HCT116 (cell line): ENCODE measurements at regions not wholly inside any gene's neighbourhood (a gene's known extent, or its start where the extent isn't known, plus 50 kb on each side); places are given as distances from the start of the nearest gene placed in this dataset.

Experiments used
- ATAC-seq: fragments of 200-7000 bp; cut with Tn5 transposase; 2 replicates; pipeline ENCODE4 v1.9.1; 2020; ENCODE audit warnings: mild to moderate bottlenecking, moderate library complexity
- BruUV-seq: library from RNA; stranded (reverse); fragments of 400-500 nt; replicated peaks from 2 replicates; lab custom pipeline; 2021; lab: Mats Ljungman, UMichigan
- CTCF ChIA-PET: fragments of 300-600 bp; sonication (Branson Sonifier 250); formaldehyde crosslinking; loops from one replicate; lab custom pipeline; 2021; ENCODE audit warnings: antibody characterized with exemption; lab: Charles Lee
- POLR2A ChIA-PET: fragments of 300-600, 350-600 bp; sonication (Branson Sonifier 250); formaldehyde crosslinking; loops from one replicate; lab custom pipeline; 2021; ENCODE audit warnings: antibody characterized with exemption; lab: Charles Lee
- RAD21 ChIA-PET, 2 experiments: fragments of 300-600 bp; sonication (Branson Sonifier 250); formaldehyde crosslinking; loops; one replicate each; lab custom pipeline; 2023; ENCODE audit warnings: low total read pairs in 2 of 2; ENCODE audit not compliant: uncharacterized antibody in 2 of 2, unreplicated experiment in 2 of 2, low non-redundant PET in 1 of 2; lab: Charles Lee
- DNase-seq: peaks from one replicate; pipeline ENCODE4 v3.0.0-alpha.2; 2010; ENCODE audit warnings: low read depth, low spot score
- H2AFZ ChIP-seq: fragments of 200-600 bp; shearing (Covaris generic), sonication (generic); 2 replicates; pipeline ENCODE4 v1.6.1; 2017; ENCODE audit warnings: low read depth, mixed run types, mixed read lengths, antibody characterized with exemption, low read length; ENCODE audit not compliant: poor library complexity, severe bottlenecking
- H3K27ac ChIP-seq: 2 replicates; pipeline ENCODE4 v1.5.1; 2012; ENCODE audit warnings: low read depth, low read length
- H3K27me3 ChIP-seq: fragments of 200-600 bp; sonication (generic); 2 replicates; pipeline ENCODE4 v1.6.1; 2016; ENCODE audit warnings: mixed run types, low read length, mixed read lengths; ENCODE audit not compliant: insufficient read depth
- H3K36me3 ChIP-seq, 2 experiments: fragments of 200-500 bp in 1 of 2; fragments of 200-600 bp in 1 of 2; sonication (Bioruptor generic) in 1 of 2; sonication (generic) in 1 of 2; 2 replicates each; pipeline versions ENCODE4 v1.5.1 to v1.6.1; 2014 to 2016; ENCODE audit warnings: low read length in 2 of 2, inconsistent platforms in 1 of 2, mixed read lengths in 1 of 2, mixed run types in 1 of 2; ENCODE audit not compliant: insufficient read depth in 2 of 2, control insufficient read depth in 1 of 2
- H3K4me1 ChIP-seq, 2 experiments: fragments of 200-600 bp in 1 of 2; sonication (generic) in 1 of 2; 2 replicates each; pipeline versions ENCODE4 v1.5.1 to v1.6.1; 2012 to 2017; ENCODE audit warnings: low read length in 2 of 2, inconsistent platforms in 1 of 2, mild to moderate bottlenecking in 1 of 2, mixed read lengths in 1 of 2, mixed run types in 1 of 2, moderate library complexity in 1 of 2; ENCODE audit not compliant: insufficient read depth in 2 of 2, control insufficient read depth in 1 of 2
- H3K4me2 ChIP-seq: fragments of 200-600 bp; sonication (generic); 2 replicates; pipeline ENCODE4 v1.6.1; 2017; ENCODE audit warnings: mixed run types, low read length, mixed read lengths
- H3K4me3 ChIP-seq, 2 experiments: fragments of 200-600 bp in 1 of 2; sonication (generic) in 1 of 2; replicated peaks in 1 of 2; 2 replicates each; pipeline ENCODE4 v1.5.1; 2011 to 2016; ENCODE audit warnings: low read length in 2 of 2, control low read depth in 1 of 2, low read depth in 1 of 2, mild to moderate bottlenecking in 1 of 2, mixed read lengths in 1 of 2, mixed run types in 1 of 2
- H3K79me2 ChIP-seq: fragments of 200-600 bp; sonication (generic); 2 replicates; pipeline ENCODE4 v1.6.1; 2017; ENCODE audit warnings: mild to moderate bottlenecking, mixed run types, low read length, moderate library complexity, mixed read lengths; ENCODE audit not compliant: insufficient read depth
- H3K9ac ChIP-seq: fragments of 200-600 bp; sonication (generic); 2 replicates; pipeline ENCODE4 v1.6.1; 2016; ENCODE audit warnings: low read length, mixed read lengths
- H3K9me2 ChIP-seq: fragments of 200-600 bp; sonication (generic), shearing (Covaris generic); 2 replicates; pipeline ENCODE4 v1.6.1; 2017; ENCODE audit warnings: mixed run types, mild to moderate bottlenecking, moderate library complexity; ENCODE audit not compliant: insufficient read depth
- H3K9me3 ChIP-seq, 2 experiments: fragments of 200-500 bp in 1 of 2; fragments of 200-600 bp in 1 of 2; sonication (Bioruptor generic) in 1 of 2; sonication (generic) in 1 of 2; 2 replicates each; pipeline ENCODE4 v1.6.1; 2014 to 2017; ENCODE audit warnings: low read length in 2 of 2, mixed read lengths in 2 of 2, inconsistent platforms in 1 of 2, low read depth in 1 of 2, mild to moderate bottlenecking in 1 of 2, mixed run types in 1 of 2, moderate library complexity in 1 of 2; ENCODE audit not compliant: control insufficient read depth in 1 of 2, insufficient read depth in 1 of 2
- H4K20me1 ChIP-seq: fragments of 200-600 bp; sonication (generic), shearing (Covaris generic); 2 replicates; pipeline ENCODE4 v1.6.1; 2017; ENCODE audit warnings: mixed run types, mild to moderate bottlenecking, moderate library complexity; ENCODE audit not compliant: insufficient read depth
- RAD21 ChIP-seq: IDR thresholded peaks from 2 replicates; pipeline ENCODE4 v1.6.1; 2012; ENCODE audit warnings: low read depth, mild to moderate bottlenecking
- SRF ChIP-seq: IDR thresholded peaks from 2 replicates; pipeline ENCODE4 v1.6.1; 2012; ENCODE audit warnings: low read depth
- YY1 ChIP-seq: IDR thresholded peaks from 2 replicates; pipeline ENCODE4 v1.6.1; 2011; ENCODE audit warnings: low read length, low read depth, moderate library complexity, mild to moderate bottlenecking; ENCODE audit not compliant: insufficient replicate concordance; ENCODE audit errors: extremely low read depth
- intact Hi-C: fragments of 100-400 bp; cut with micrococcal nuclease; formaldehyde crosslinking; loops from 2 replicates; pipeline ENCODE4 v1.10.0; 2022

GRCh38 chr3:70127192-70127591 is 127.7 kb downstream of the SAMMSON start (continued):
- TF ChIP-seq YY1 = no peak

GRCh38 chr3:70137366-70137765 is 137.8 kb downstream of the SAMMSON start:
- RAD21 ChIA-PET = no interaction called here
- Histone ChIP-seq H3K27ac (no peak overlapping the region), H3K4me2 (no peak overlapping the region), H4K20me1 (no peaks in the 10 kb centered on the region), H3K36me3 (no peaks in the 10 kb centered on the region; a peak in 1 of 4 replicates), H3K79me2 (no peaks in the 10 kb centered on the region), H3K4me1 (no peaks in the 10 kb centered on the region), H2AFZ (no peak overlapping the region), H3K9me3 (peaks cover 0 to 7% of the 10 kb centered on the region in 2 experiments; a peak in 2 of 4 replicates), H3K9ac (no peak overlapping the region), H3K9me2 (no peaks in the 10 kb centered on the region), H3K27me3 (no peaks in the 10 kb centered on the region), H3K4me3 (no peak overlapping the region)
- TF ChIP-seq RAD21 = no peak
- ATAC-seq (no peak), DNase-seq (no peak)
- CTCF ChIA-PET = no interaction called here
- POLR2A ChIA-PET = no interaction called here
- intact Hi-C loops = no loop called here
- no TSS peak for BruUV-seq

- no TSS peak for BruUV-seq
- Histone ChIP-seq H4K20me1 (no peaks in the 10 kb centered on the region), H2AFZ (no peak overlapping the region), H3K79me2 (no peaks in the 10 kb centered on the region), H3K27ac (no peak overlapping the region), H3K9me3 (peaks cover 0 to 7% of the 10 kb centered on the region in 2 experiments; a peak in 2 of 4 replicates), H3K4me1 (no peaks in the 10 kb centered on the region), H3K36me3 (no peaks in the 10 kb centered on the region; a peak in 1 of 4 replicates), H3K9me2 (no peaks in the 10 kb centered on the region), H3K4me3 (no peak overlapping the region), H3K4me2 (no peak overlapping the region), H3K27me3 (no peaks in the 10 kb centered on the region), H3K9ac (no peak overlapping the region)
- ChIA-PET CTCF (no interaction called here), POLR2A (no interaction called here), RAD21 (no interaction called here)
- ATAC-seq = no peak
- no peak for TF ChIP-seq SRF
- TF ChIP-seq YY1 = no peak
- intact Hi-C loops = no loop called here
- DNase-seq = no peak
Measured at GRCh38 chr3:70138606-70139005, 139.1 kb downstream of the SAMMSON start.
